KMS-11 (cell line): ENCODE measurements at regions not wholly inside any gene's neighbourhood (a gene's known extent, or its start where the extent isn't known, plus 50 kb on each side); places are given as distances from the start of the nearest gene placed in this dataset.

Experiments used
- H2AFZ ChIP-seq: fragments of 200-600 bp; sonication (generic); 2 replicates; pipeline ENCODE4 v1.6.1; 2016; ENCODE audit warnings: antibody characterized with exemption, mixed run types, low read depth
- H3K27ac ChIP-seq: fragments of 200-600 bp; sonication (generic); 2 replicates; pipeline ENCODE4 v1.6.1; 2016; ENCODE audit warnings: mild to moderate bottlenecking, mixed run types
- H3K27me3 ChIP-seq: fragments of 200-600 bp; sonication (generic); 2 replicates; pipeline ENCODE4 v1.6.1; 2017; ENCODE audit warnings: mild to moderate bottlenecking, low read depth, mixed run types, moderate library complexity; ENCODE audit not compliant: insufficient read depth
- H3K36me3 ChIP-seq: fragments of 200-600 bp; sonication (generic); 2 replicates; pipeline ENCODE4 v1.6.1; 2017; ENCODE audit warnings: mild to moderate bottlenecking, mixed run types; ENCODE audit not compliant: insufficient read depth
- H3K4me1 ChIP-seq: fragments of 200-600 bp; sonication (generic); 2 replicates; pipeline ENCODE4 v1.6.1; 2016; ENCODE audit warnings: mild to moderate bottlenecking, low read depth, mixed run types; ENCODE audit not compliant: poor library complexity, severe bottlenecking
- H3K4me2 ChIP-seq: fragments of 200-600 bp; sonication (generic); 2 replicates; pipeline ENCODE4 v1.7.0; 2016; ENCODE audit warnings: mild to moderate bottlenecking, mixed run types
- H3K4me3 ChIP-seq: fragments of 200-600 bp; sonication (generic); IDR thresholded peaks from 2 replicates; pipeline ENCODE4 v1.6.1; 2017; ENCODE audit warnings: low read depth, low read length, mixed read lengths; ENCODE audit not compliant: insufficient read depth
- H3K79me2 ChIP-seq: fragments of 200-600 bp; sonication (generic); 2 replicates; pipeline ENCODE4 v1.6.1; 2016; ENCODE audit warnings: low read depth, mixed run types; ENCODE audit not compliant: insufficient read depth
- H3K9ac ChIP-seq: fragments of 200-600 bp; sonication (generic); 2 replicates; pipeline ENCODE4 v1.6.1; 2016; ENCODE audit warnings: mild to moderate bottlenecking, mixed run types
- H4K20me1 ChIP-seq: fragments of 200-600 bp; sonication (generic); 2 replicates; pipeline ENCODE4 v1.6.1; 2016; ENCODE audit warnings: mild to moderate bottlenecking, mixed run types; ENCODE audit not compliant: insufficient read depth
- TF ChIP-seq, protein P1 (sequence below): fragments of 200-600 bp; sonication (generic); conservative IDR thresholded peaks from 2 replicates; pipeline ENCODE4 v1.6.1; 2017; ENCODE audit warnings: low read depth, mild to moderate bottlenecking, antibody characterized with exemption, low read length, moderate library complexity, mixed read lengths

- no peak overlapping the region for H2AFZ ChIP-seq
Measured at GRCh38 chr5:87081511-87082372, 185.9 kb upstream of the RASA1 start.

GRCh38 chr5:87094347-87094746, 173.3 kb upstream of the RASA1 start:
- Histone ChIP-seq H3K9ac (no peak overlapping the region), H2AFZ (no peak overlapping the region), H3K36me3 (no peaks in the 10 kb centered on the region), H3K4me3 (no peak overlapping the region), H3K79me2 (no peaks in the 10 kb centered on the region), H3K4me2 (no peak overlapping the region), H3K4me1 (no peaks in the 10 kb centered on the region), H3K27me3 (no peaks in the 10 kb centered on the region), H4K20me1 (no peaks in the 10 kb centered on the region), H3K27ac (no peak overlapping the region)
- TF ChIP-seq, protein P1, sequence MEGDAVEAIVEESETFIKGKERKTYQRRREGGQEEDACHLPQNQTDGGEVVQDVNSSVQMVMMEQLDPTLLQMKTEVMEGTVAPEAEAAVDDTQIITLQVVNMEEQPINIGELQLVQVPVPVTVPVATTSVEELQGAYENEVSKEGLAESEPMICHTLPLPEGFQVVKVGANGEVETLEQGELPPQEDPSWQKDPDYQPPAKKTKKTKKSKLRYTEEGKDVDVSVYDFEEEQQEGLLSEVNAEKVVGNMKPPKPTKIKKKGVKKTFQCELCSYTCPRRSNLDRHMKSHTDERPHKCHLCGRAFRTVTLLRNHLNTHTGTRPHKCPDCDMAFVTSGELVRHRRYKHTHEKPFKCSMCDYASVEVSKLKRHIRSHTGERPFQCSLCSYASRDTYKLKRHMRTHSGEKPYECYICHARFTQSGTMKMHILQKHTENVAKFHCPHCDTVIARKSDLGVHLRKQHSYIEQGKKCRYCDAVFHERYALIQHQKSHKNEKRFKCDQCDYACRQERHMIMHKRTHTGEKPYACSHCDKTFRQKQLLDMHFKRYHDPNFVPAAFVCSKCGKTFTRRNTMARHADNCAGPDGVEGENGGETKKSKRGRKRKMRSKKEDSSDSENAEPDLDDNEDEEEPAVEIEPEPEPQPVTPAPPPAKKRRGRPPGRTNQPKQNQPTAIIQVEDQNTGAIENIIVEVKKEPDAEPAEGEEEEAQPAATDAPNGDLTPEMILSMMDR: no peak

More at GRCh38 chr5:87081511-87082372, 185.9 kb upstream of the RASA1 start:
- Histone ChIP-seq H3K36me3 (no peaks in the 10 kb centered on the region), H3K27me3 (no peaks in the 10 kb centered on the region), H3K9ac (no peak overlapping the region), H3K4me2 (no peak overlapping the region), H3K4me1 (no peaks in the 10 kb centered on the region), H4K20me1 (no peaks in the 10 kb centered on the region), H3K4me3 (no peak overlapping the region), H3K79me2 (no peaks in the 10 kb centered on the region), H3K27ac (no peak overlapping the region)
- TF ChIP-seq, protein P1: no peak

- Histone ChIP-seq H3K36me3 (no peaks in the 10 kb centered on the region), H2AFZ (no peak overlapping the region), H3K4me2 (no peak overlapping the region), H3K27ac (no peak overlapping the region), H3K4me3 (no peak overlapping the region), H3K4me1 (no peaks in the 10 kb centered on the region), H3K79me2 (no peaks in the 10 kb centered on the region), H3K27me3 (no peaks in the 10 kb centered on the region), H3K9ac (no peak overlapping the region), H4K20me1 (no peaks in the 10 kb centered on the region)
- TF ChIP-seq, protein P1: no peak
Measured at GRCh38 chr5:87094833-87095232, 172.8 kb upstream of the RASA1 start.

- Histone ChIP-seq H4K20me1 (no peaks in the 10 kb centered on the region), H3K4me1 (no peaks in the 10 kb centered on the region), H3K4me2 (no peak overlapping the region), H3K79me2 (no peaks in the 10 kb centered on the region), H3K27me3 (no peaks in the 10 kb centered on the region), H3K9ac (no peak overlapping the region), H3K27ac (no peak overlapping the region), H3K36me3 (no peaks in the 10 kb centered on the region), H2AFZ (no peak overlapping the region), H3K4me3 (no peak overlapping the region)
- TF ChIP-seq, protein P1: no peak
Measured at GRCh38 chr5:87095787-87096186, 171.9 kb upstream of the RASA1 start.
